GM12874 (cell line): ENCODE measurements at regions not wholly inside any gene's neighbourhood (a gene's known extent, or its start where the extent isn't known, plus 50 kb on each side); places are given as distances from the start of the nearest gene placed in this dataset.

Experiments
- TF ChIP-seq, protein P1 (sequence below): IDR thresholded peaks from 2 replicates; pipeline ENCODE4 v1.5.1; 2011; ENCODE audit warnings: low read depth, mild to moderate bottlenecking, control low read depth, low read length, moderate library complexity; ENCODE audit not compliant: insufficient read depth

DNA sequence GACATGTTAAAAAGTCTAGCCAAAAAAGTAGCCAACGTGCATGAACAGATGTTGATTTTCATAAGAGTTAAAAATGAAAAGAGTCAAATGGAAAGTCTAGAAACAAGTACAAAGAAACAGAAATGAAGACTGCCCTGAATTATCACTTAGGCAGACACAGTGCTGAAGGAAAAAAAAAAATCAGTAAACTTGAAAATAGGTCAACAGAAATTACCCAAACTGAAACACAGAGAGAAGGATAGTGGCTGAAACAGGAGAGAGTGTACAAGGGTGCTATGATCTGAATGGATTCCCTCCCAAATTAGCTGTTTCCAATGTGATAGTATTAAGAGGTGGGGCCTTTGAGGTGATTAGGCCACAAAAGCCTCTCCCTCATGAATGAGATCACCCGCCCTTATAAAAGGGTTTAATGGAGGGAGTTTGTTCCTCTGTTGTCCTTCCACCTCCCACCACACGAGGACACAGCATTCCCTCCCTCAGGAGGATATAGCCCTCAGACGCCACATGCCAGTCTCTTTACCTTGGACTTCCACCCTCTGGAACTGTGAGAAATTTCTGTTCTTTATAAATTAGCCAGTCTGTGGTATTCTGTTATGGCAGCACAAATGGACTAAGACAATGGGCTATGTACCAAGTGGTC is 249.7 kb downstream of the AHR start:
- TF ChIP-seq, protein P1, sequence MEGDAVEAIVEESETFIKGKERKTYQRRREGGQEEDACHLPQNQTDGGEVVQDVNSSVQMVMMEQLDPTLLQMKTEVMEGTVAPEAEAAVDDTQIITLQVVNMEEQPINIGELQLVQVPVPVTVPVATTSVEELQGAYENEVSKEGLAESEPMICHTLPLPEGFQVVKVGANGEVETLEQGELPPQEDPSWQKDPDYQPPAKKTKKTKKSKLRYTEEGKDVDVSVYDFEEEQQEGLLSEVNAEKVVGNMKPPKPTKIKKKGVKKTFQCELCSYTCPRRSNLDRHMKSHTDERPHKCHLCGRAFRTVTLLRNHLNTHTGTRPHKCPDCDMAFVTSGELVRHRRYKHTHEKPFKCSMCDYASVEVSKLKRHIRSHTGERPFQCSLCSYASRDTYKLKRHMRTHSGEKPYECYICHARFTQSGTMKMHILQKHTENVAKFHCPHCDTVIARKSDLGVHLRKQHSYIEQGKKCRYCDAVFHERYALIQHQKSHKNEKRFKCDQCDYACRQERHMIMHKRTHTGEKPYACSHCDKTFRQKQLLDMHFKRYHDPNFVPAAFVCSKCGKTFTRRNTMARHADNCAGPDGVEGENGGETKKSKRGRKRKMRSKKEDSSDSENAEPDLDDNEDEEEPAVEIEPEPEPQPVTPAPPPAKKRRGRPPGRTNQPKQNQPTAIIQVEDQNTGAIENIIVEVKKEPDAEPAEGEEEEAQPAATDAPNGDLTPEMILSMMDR, result no peak

DNA sequence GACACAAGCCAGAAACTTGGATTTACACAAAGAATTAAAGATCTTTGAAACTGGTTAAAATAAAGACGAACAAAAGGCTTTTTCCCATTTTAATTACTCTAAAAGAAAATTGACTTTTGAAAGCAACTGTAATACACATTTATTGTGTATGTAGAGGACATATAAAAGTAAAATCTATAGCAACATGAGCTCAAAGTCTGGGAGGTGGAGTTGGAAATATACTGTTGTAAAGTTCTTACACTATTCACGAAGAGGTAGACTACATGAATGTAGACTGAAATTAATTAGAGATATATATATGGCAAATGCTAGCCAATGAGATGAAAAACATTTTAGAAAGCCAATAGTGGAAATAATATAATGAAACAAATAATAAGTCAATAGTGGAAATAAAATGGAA is 251.0 kb downstream of the AHR start:
- TF ChIP-seq, protein P1, result no peak

DNA sequence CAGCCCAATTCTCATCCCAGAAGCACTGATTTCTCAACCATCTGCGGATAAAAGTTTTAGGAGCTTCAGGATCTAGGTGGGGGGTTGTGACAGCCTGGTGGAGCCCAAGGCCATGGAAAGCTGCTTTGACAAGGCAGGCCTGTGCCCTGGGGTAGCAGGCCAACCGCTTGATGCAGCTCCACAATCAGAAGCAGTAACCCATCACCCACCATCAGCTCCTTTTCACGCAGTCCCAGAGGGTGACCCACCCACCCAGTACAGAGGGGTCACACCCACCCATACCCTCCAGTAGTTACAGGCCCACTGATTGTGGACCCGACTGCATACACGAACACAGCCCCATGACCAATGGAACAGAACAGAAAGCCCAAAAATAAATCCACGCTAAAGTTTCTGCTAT is 253.9 kb downstream of the AHR start:
- TF ChIP-seq, protein P1, result no peak

DNA sequence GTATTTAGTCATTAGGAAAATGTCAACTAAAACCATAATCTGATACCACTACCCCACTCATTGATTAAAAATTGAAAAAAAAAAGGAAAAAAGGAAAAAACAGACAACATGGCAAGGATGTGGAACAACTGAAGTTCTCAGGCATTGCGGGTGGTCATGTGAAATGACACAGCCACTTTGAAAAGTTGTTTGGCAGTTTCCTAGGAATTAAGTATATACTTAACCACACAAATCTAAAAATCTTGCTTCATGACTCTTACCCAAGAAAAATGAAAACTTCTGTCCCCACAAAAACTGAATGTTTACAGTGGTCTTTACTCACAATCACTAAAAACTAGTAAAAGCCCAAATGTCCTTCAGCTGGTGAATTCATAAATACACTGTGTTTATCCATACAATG is 254.5 kb downstream of the AHR start:
- TF ChIP-seq, protein P1, result no peak

GRCh38 chr7:17554341-17555015 is 256.0 kb downstream of the AHR start:
- TF ChIP-seq, protein P1, result no peak

- TF ChIP-seq, protein P1, result no peak
These were observed 257.9 kb downstream of the AHR start for GRCh38 chr7:17556247-17556956.

- TF ChIP-seq, protein P1, result no peak
These were observed 258.8 kb downstream of the AHR start for GRCh38 chr7:17557251-17557671.
